ENCODE measurements at regions not wholly inside any gene's neighbourhood (a gene's known extent, or its start where the extent isn't known, plus 50 kb on each side); places are given as distances from the start of the nearest gene placed in this dataset.

GRCh38 chr10:109689785-109690184, 233.5 kb downstream of the XPNPEP1 start:
- Histone ChIP-seq H3K36me3 (ENCODE audit: low read depth, low read length) (no peaks in the 10 kb centered on the region), H3K27me3 (ENCODE audit: low read length) (no peaks in the 10 kb centered on the region), H3K9me2 (replicated peaks; ENCODE audit: low read length) (no peaks in the 10 kb centered on the region), H3K4me3 (ENCODE audit: low read length) (no peak overlapping the region), H3K9me3 (ENCODE audit: low read length) (no peaks in the 10 kb centered on the region), H3K27ac (ENCODE audit: low read length) (no peak overlapping the region), H3K9ac (ENCODE audit: low read length) (no peak overlapping the region), H2AFZ (ENCODE audit: low read length) (no peak overlapping the region), H3K4me2 (ENCODE audit: low read length) (no peak overlapping the region), H3F3A (ENCODE audit: low read length, unreplicated experiment) (no peaks in the 10 kb centered on the region), H3K79me2 (ENCODE audit: low read length) (no peaks in the 10 kb centered on the region), H4K20me1 (ENCODE audit: low read length) (no peaks in the 10 kb centered on the region), H3K4me1 (ENCODE audit: insufficient read depth, low read length) (no peaks in the 10 kb centered on the region)
- no TSS peak for BruUV-seq (replicated peaks)
- ATAC-seq (no peak), DNase-seq (no peak)
- CTCF ChIA-PET, result no interaction called here
- intact Hi-C loops (cut with micrococcal nuclease), result no loop called here
- POLR2A ChIA-PET (ENCODE audit: unreplicated experiment), result no interaction called here
- TF ChIP-seq CTCF (conservative IDR thresholded peaks at IDR 0.05; ENCODE audit: low read depth, low read length), result no peak
- no peak for TF ChIP-seq EZH2 (IDR thresholded peaks at IDR 0.05; ENCODE audit: low read length, unreplicated experiment)
- TF ChIP-seq EZH2phosphoT487 (IDR thresholded peaks at IDR 0.05; ENCODE audit: borderline replicate concordance, low read length), result no peak

GRCh38 chr10:109679478-109679877, 243.8 kb downstream of the XPNPEP1 start:
- Histone ChIP-seq H3K4me3 (ENCODE audit: low read length) (no peak overlapping the region), H3K9me3 (ENCODE audit: low read length) (no peaks in the 10 kb centered on the region), H3K9ac (ENCODE audit: low read length) (no peak overlapping the region), H4K20me1 (ENCODE audit: low read length) (no peaks in the 10 kb centered on the region), H3K9me2 (replicated peaks; ENCODE audit: low read length) (no peaks in the 10 kb centered on the region), H3K79me2 (ENCODE audit: low read length) (no peaks in the 10 kb centered on the region), H3K27me3 (ENCODE audit: low read length) (no peaks in the 10 kb centered on the region), H3K27ac (ENCODE audit: low read length) (no peak overlapping the region), H3K36me3 (ENCODE audit: low read depth, low read length) (no peaks in the 10 kb centered on the region), H3K4me1 (ENCODE audit: insufficient read depth, low read length) (peaks cover 8% of the 10 kb centered on the region; the same call in 1 of the 2 replicates), H3F3A (ENCODE audit: low read length, unreplicated experiment) (no peaks in the 10 kb centered on the region), H2AFZ (ENCODE audit: low read length) (no peak overlapping the region), H3K4me2 (ENCODE audit: low read length) (no peak overlapping the region)
- intact Hi-C loops (cut with micrococcal nuclease), result no loop called here
- DNase-seq (no peak), ATAC-seq (peak; percentile 24; the same call in 1 of the 2 replicates)
- TF ChIP-seq EZH2phosphoT487 (IDR thresholded peaks at IDR 0.05; ENCODE audit: borderline replicate concordance, low read length), result no peak
- no peak for TF ChIP-seq CTCF (conservative IDR thresholded peaks at IDR 0.05; ENCODE audit: low read depth, low read length)
- TF ChIP-seq EZH2 (IDR thresholded peaks at IDR 0.05; ENCODE audit: low read length, unreplicated experiment), result no peak
- CTCF ChIA-PET, result no interaction called here
- POLR2A ChIA-PET (ENCODE audit: unreplicated experiment), result no interaction called here
- no TSS peak for BruUV-seq (replicated peaks)

- no peaks in the 10 kb centered on the region for H3F3A ChIP-seq (ENCODE audit: low read length, unreplicated experiment)
- H3K4me3 ChIP-seq (ENCODE audit: low read length), result no peak overlapping the region
- no peaks in the 10 kb centered on the region for H3K36me3 ChIP-seq (ENCODE audit: low read depth, low read length)
- no TSS peak for BruUV-seq (replicated peaks)
- H3K9ac ChIP-seq (ENCODE audit: low read length), result no peak overlapping the region
- H3K4me1 ChIP-seq (ENCODE audit: insufficient read depth, low read length), result peaks cover 8% of the 10 kb centered on the region; the same call in 1 of the 2 replicates
- no peaks in the 10 kb centered on the region for H3K9me3 ChIP-seq (ENCODE audit: low read length)
- no peak overlapping the region for H3K4me2 ChIP-seq (ENCODE audit: low read length)
- no peaks in the 10 kb centered on the region for H3K27me3 ChIP-seq (ENCODE audit: low read length)
- ChIA-PET POLR2A (ENCODE audit: unreplicated experiment) (no interaction called here), CTCF (no interaction called here)
- DNase-seq (no peak), ATAC-seq (no peak)
- H4K20me1 ChIP-seq (ENCODE audit: low read length), result no peaks in the 10 kb centered on the region
- TF ChIP-seq EZH2phosphoT487 (IDR thresholded peaks at IDR 0.05; ENCODE audit: borderline replicate concordance, low read length) (no peak), CTCF (conservative IDR thresholded peaks at IDR 0.05; ENCODE audit: low read depth, low read length) (no peak), EZH2 (IDR thresholded peaks at IDR 0.05; ENCODE audit: low read length, unreplicated experiment) (no peak)
- intact Hi-C loops (cut with micrococcal nuclease), result no loop called here
- no peaks in the 10 kb centered on the region for H3K79me2 ChIP-seq (ENCODE audit: low read length)
- no peak overlapping the region for H2AFZ ChIP-seq (ENCODE audit: low read length)
- H3K27ac ChIP-seq (ENCODE audit: low read length), result no peak overlapping the region
- no peaks in the 10 kb centered on the region for H3K9me2 ChIP-seq (replicated peaks; ENCODE audit: low read length)
Measured at GRCh38 chr10:109678857-109679256, 244.5 kb downstream of the XPNPEP1 start.
